B cell (primary cell): ENCODE measurements at regions not wholly inside any gene's neighbourhood (a gene's known extent, or its start where the extent isn't known, plus 50 kb on each side); places are given as distances from the start of the nearest gene placed in this dataset.

Experiments used
- EZH2 ChIP-seq: IDR thresholded peaks from 2 replicates; pipeline ENCODE4 v1.6.1; 2012; ENCODE audit warnings: borderline replicate concordance, low read depth, mild to moderate bottlenecking, moderate library complexity, low read length; ENCODE audit not compliant: insufficient read depth, poor library complexity, severe bottlenecking
- TF ChIP-seq, protein P1 (sequence below): fragments of 200-600 bp; IDR thresholded peaks from one replicate; pipeline ENCODE4 v1.8.0; 2022; ENCODE audit warnings: antibody characterized with exemption, mild to moderate bottlenecking

DNA sequence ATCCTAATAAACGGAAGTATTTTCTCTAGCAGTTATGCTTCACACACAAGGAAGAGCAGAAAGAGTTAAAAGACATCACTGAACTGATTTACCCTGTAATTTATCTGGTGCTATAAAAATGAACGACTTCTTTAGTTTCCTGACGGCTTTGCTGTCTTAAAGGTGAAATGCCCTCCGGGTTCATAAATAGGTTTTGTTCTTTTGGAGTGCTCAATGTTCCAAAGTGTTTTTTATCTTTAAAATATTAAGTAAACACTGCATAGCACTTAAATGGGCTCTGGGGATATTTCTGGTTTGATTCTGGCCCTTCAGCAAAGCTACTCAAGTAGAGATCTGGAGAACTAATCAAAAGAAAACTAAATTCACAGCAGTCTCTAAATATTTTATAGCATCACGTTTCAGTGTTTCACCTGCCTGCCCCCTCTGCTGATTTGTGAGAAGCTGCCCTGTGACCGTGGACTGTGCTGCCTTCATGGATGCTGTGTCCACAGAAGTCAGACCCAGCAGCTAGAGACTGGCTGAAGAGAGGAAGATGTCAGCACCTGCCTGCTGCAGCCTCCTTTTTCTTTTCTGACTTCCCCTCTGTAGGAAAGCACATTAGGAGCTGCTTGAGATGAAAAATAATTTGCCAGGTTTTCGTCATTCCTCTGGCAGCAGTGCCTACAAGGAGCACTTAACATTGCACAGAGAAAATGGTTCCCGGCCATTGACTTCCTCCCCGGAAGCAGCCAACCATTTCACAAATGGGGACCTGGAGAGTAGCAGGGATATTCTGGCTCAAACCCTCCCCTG lies 205.1 kb upstream of the FSCB start:
- TF ChIP-seq, protein P1, sequence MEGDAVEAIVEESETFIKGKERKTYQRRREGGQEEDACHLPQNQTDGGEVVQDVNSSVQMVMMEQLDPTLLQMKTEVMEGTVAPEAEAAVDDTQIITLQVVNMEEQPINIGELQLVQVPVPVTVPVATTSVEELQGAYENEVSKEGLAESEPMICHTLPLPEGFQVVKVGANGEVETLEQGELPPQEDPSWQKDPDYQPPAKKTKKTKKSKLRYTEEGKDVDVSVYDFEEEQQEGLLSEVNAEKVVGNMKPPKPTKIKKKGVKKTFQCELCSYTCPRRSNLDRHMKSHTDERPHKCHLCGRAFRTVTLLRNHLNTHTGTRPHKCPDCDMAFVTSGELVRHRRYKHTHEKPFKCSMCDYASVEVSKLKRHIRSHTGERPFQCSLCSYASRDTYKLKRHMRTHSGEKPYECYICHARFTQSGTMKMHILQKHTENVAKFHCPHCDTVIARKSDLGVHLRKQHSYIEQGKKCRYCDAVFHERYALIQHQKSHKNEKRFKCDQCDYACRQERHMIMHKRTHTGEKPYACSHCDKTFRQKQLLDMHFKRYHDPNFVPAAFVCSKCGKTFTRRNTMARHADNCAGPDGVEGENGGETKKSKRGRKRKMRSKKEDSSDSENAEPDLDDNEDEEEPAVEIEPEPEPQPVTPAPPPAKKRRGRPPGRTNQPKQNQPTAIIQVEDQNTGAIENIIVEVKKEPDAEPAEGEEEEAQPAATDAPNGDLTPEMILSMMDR = no peak
- no peak for TF ChIP-seq EZH2
